Neuronal stem cell (in vitro differentiated cells): ENCODE measurements at regions not wholly inside any gene's neighbourhood (a gene's known extent, or its start where the extent isn't known, plus 50 kb on each side); places are given as distances from the start of the nearest gene placed in this dataset.
A peak's percentile ranks its signal among the peaks of the same experiment; 100 is the strongest.

Experiments
- DNase-seq: peaks from one replicate; pipeline ENCODE4 v3.0.0-alpha.2; 2013; ENCODE audit warnings: low spot score
- H2AFZ ChIP-seq: one replicate; pipeline ENCODE4 v1.6.1; 2013; ENCODE audit warnings: mild to moderate bottlenecking, low read length, inconsistent platforms
- H2AK5ac ChIP-seq: 2 replicates; pipeline ENCODE4 v1.6.1; 2013; ENCODE audit warnings: low read depth, mild to moderate bottlenecking, inconsistent platforms, low read length, moderate library complexity, mixed read lengths
- H2BK120ac ChIP-seq: 2 replicates; pipeline ENCODE4 v1.6.1; 2013; ENCODE audit warnings: low read depth, mild to moderate bottlenecking, inconsistent platforms, low read length, moderate library complexity, mixed read lengths
- H2BK12ac ChIP-seq: one replicate; pipeline ENCODE4 v1.6.1; 2013; ENCODE audit warnings: low read length, inconsistent platforms
- H2BK15ac ChIP-seq: 2 replicates; pipeline ENCODE4 v1.6.1; 2013; ENCODE audit warnings: mild to moderate bottlenecking, low read length, inconsistent platforms, mixed read lengths
- H2BK5ac ChIP-seq: one replicate; pipeline ENCODE4 v1.6.1; 2013; ENCODE audit warnings: inconsistent platforms, mild to moderate bottlenecking, low read length, moderate library complexity
- H3K14ac ChIP-seq: one replicate; pipeline ENCODE4 v1.6.1; 2013; ENCODE audit warnings: low read length, inconsistent platforms
- H3K18ac ChIP-seq: 2 replicates; pipeline ENCODE4 v1.6.1; 2013; ENCODE audit warnings: low read length, inconsistent platforms
- H3K23ac ChIP-seq: 2 replicates; pipeline ENCODE4 v1.6.1; 2013; ENCODE audit warnings: low read depth, mild to moderate bottlenecking, mixed read lengths, low read length, inconsistent platforms; ENCODE audit not compliant: poor library complexity
- H3K27ac ChIP-seq: replicated peaks from 3 replicates; pipeline ENCODE4 v1.5.1; 2013; ENCODE audit warnings: low read length, inconsistent platforms
- H3K27me3 ChIP-seq, 3 experiments: 2 replicates each; pipeline ENCODE4 v1.6.1; 2013; ENCODE audit warnings: low read length in 3 of 3, mild to moderate bottlenecking in 2 of 3, inconsistent platforms in 1 of 3, low read depth in 1 of 3, mixed read lengths in 1 of 3, moderate library complexity in 1 of 3; ENCODE audit not compliant: control insufficient read depth in 3 of 3, insufficient read depth in 3 of 3
- H3K36me3 ChIP-seq, 2 donors: replicated peaks in 1 of 2; 2 replicates each; pipeline ENCODE4 v1.6.1; 2013; ENCODE audit warnings: low read length in 2 of 2; ENCODE audit not compliant: control insufficient read depth in 2 of 2, insufficient read depth in 2 of 2
- H3K4ac ChIP-seq: 2 replicates; pipeline ENCODE4 v1.6.1; 2013; ENCODE audit warnings: inconsistent platforms, mild to moderate bottlenecking, low read length, moderate library complexity
- H3K4me1 ChIP-seq, 2 donors: 1 replicate in 1 of 2; 2 replicates in 1 of 2; pipeline ENCODE4 v1.6.1; 2013; ENCODE audit warnings: low read length in 2 of 2, low read depth in 1 of 2; ENCODE audit not compliant: control insufficient read depth in 2 of 2, insufficient read depth in 1 of 2
- H3K4me2 ChIP-seq: one replicate; pipeline ENCODE4 v1.6.1; 2013; ENCODE audit warnings: mild to moderate bottlenecking, low read length, inconsistent platforms; ENCODE audit not compliant: insufficient read depth, poor library complexity, severe bottlenecking
- H3K4me3 ChIP-seq, 2 donors: 2 replicates each; pipeline ENCODE4 v1.5.1; 2013; ENCODE audit warnings: low read length in 2 of 2, mild to moderate bottlenecking in 2 of 2, inconsistent platforms in 1 of 2, moderate library complexity in 1 of 2
- H3K79me1 ChIP-seq: one replicate; pipeline ENCODE4 v1.6.1; 2013; ENCODE audit warnings: low read depth, mild to moderate bottlenecking, inconsistent platforms, low read length, moderate library complexity
- H3K9ac ChIP-seq: one replicate; pipeline ENCODE4 v1.6.1; 2013; ENCODE audit warnings: mild to moderate bottlenecking, low read depth, low read length, inconsistent platforms; ENCODE audit not compliant: poor library complexity
- H3K9me3 ChIP-seq, 2 donors: replicated peaks in 1 of 2; 2 replicates each; pipeline versions ENCODE3 to v1.6.1; 2013; ENCODE audit warnings: low read length in 2 of 2, mild to moderate bottlenecking in 2 of 2, inconsistent platforms in 1 of 2, low read depth in 1 of 2, mixed read lengths in 1 of 2, moderate library complexity in 1 of 2; ENCODE audit not compliant: control insufficient read depth in 2 of 2, insufficient read depth in 1 of 2
- H4K8ac ChIP-seq: one replicate; pipeline ENCODE4 v1.6.1; 2013; ENCODE audit warnings: low read depth, mild to moderate bottlenecking, inconsistent platforms, low read length, moderate library complexity
- H4K91ac ChIP-seq: one replicate; pipeline ENCODE4 v1.6.1; 2013; ENCODE audit warnings: low read length, low read depth, mild to moderate bottlenecking, inconsistent platforms; ENCODE audit not compliant: poor library complexity
- WGBS, 2 donors: extraction: QIAGEN DNeasy Blood & Tissue Kit; methylation state at CpG; one replicate each; pipeline ENCODE4 v1.1.7; 2013; ENCODE audit warnings: missing lambda C conversion rate in 2 of 2, mixed read lengths in 1 of 2; ENCODE audit not compliant: insufficient read length in 2 of 2, insufficient replicate concordance in 1 of 2; ENCODE audit errors: extremely low coverage in 2 of 2; 5-methylcytosine and 5-hydroxymethylcytosine counted together

DNA sequence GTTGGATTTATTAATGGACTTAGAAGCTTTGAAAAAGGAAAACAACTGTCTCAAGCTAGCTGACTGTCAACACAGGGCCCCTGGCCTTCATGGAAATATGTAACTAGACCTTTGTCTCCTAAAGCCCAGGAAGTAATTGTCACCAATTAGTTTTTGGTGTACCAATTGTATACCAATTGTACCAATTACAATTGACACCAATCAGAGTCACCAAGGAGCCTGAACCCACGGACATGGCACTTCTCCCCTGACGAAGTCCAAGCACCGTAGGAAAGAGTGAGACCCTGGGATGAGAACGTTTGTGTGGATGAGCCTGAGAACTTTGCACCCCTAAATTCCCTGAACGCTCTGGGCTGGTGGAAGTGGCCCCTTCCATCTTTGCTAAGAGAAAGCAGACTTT, 129.0 kb downstream of the ENGASE start:
- Histone ChIP-seq H2BK15ac (no peak overlapping the region), H3K4ac (no peak overlapping the region), H2AK5ac (no peak overlapping the region)

DNA sequence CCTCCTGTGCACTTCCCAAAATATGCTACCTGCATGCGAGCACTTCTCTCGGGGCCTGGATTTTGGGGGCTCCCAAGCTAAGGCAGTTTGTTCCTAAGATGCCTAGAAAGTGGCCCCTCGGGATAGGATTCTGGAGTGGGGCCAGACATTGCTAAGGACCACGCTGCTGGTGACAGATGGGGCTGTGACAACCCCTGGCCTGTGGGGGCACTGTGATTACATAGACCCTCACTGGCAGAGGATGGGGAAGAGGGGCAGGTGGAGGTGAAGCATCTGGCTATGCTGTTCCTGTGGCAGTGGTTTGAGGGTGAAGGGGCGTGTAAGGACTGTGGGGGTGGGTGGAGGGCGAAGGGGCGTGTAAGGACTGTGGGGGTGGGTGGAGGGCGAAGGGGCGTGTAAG, 128.4 kb downstream of the ENGASE start:
- H2BK12ac ChIP-seq, result no peak overlapping the region
- no peak overlapping the region for H2AFZ ChIP-seq
- H3K23ac ChIP-seq, result no peak overlapping the region
- H2BK120ac ChIP-seq, result no peak overlapping the region
- no peaks in the 10 kb centered on the region for H3K36me3 ChIP-seq
- no peak overlapping the region for H3K14ac ChIP-seq
- H3K9ac ChIP-seq, result no peak overlapping the region
- no peak overlapping the region for H3K4me2 ChIP-seq
- H4K8ac ChIP-seq, result no peak overlapping the region
- peaks cover 0 to 67% (median 0%) of the 10 kb centered on the region in 3 experiments for H3K27me3 ChIP-seq
- H3K4me1 ChIP-seq, result peaks cover 0 to 11% of the 10 kb centered on the region in 2 donors
- whole genome bisulfite sequencing, 2 donors, result no CpG with 5 or more reads among the region's 9 CpGs
- no peak overlapping the region for H3K27ac ChIP-seq
- H3K9me3 ChIP-seq, result peaks cover 0 to 1% of the 10 kb centered on the region in 2 donors
- no peak overlapping the region for H3K4me3 ChIP-seq
- H3K4ac ChIP-seq, result no peak overlapping the region
- no peak overlapping the region for H2BK15ac ChIP-seq
- no peak overlapping the region for H3K18ac ChIP-seq
- DNase-seq, result no peak
- H2BK5ac ChIP-seq, result no peak overlapping the region
- H4K91ac ChIP-seq, result no peak overlapping the region
- H3K79me1 ChIP-seq, result peaks cover 2% of the 10 kb centered on the region
- no peak overlapping the region for H2AK5ac ChIP-seq

More for the DNA sequence above, 129.0 kb downstream of the ENGASE start:
- H4K8ac ChIP-seq, result no peak overlapping the region
- H3K4me2 ChIP-seq, result no peak overlapping the region
- H3K4me3 ChIP-seq, result no peak overlapping the region
- peaks cover 0 to 1% of the 10 kb centered on the region in 2 donors for H3K9me3 ChIP-seq
- H3K79me1 ChIP-seq, result peaks cover 2% of the 10 kb centered on the region
- H3K4me1 ChIP-seq, result peaks cover 0 to 11% of the 10 kb centered on the region in 2 donors
- H3K14ac ChIP-seq, result no peak overlapping the region
- no peak overlapping the region for H3K9ac ChIP-seq
- H3K27ac ChIP-seq, result no peak overlapping the region
- H2BK120ac ChIP-seq, result no peak overlapping the region
- H3K27me3 ChIP-seq, result peaks cover 0 to 70% (median 0%) of the 10 kb centered on the region in 3 experiments
- no CpG with 5 or more reads among the region's 5 CpGs for WGBS, 2 donors
- no peak for DNase-seq
- H3K23ac ChIP-seq, result no peak overlapping the region
- H2AFZ ChIP-seq, result no peak overlapping the region
- no peaks in the 10 kb centered on the region for H3K36me3 ChIP-seq
- H2BK5ac ChIP-seq, result no peak overlapping the region
- no peak overlapping the region for H3K18ac ChIP-seq
- no peak overlapping the region for H4K91ac ChIP-seq
- H2BK12ac ChIP-seq, result no peak overlapping the region

DNA sequence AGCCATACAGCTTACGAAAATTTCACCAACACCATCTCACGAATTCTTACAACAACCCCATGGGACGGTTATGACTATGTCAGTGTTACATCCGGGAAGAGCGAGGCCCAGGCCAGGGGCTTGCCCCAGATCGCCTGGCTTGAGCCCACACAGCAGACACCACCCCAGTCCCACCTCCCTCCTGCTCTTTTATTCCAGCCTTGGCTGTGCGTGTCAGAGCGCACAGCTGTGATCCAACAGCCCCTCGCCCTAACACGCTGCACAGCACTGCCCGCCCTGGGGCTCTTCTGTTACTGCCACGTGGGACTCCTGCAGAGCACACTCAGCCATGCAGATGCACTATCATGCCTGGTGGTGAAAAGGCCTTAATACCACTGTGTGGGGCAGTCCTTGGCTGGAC, 127.9 kb downstream of the ENGASE start:
- no peak overlapping the region for H4K91ac ChIP-seq
- H3K79me1 ChIP-seq, result peaks cover 2% of the 10 kb centered on the region
- H2BK5ac ChIP-seq, result no peak overlapping the region
- peaks cover 0 to 68% (median 0%) of the 10 kb centered on the region in 3 experiments for H3K27me3 ChIP-seq
- peak overlapping the region; percentile 75 for H3K18ac ChIP-seq
- H3K36me3 ChIP-seq, result no peaks in the 10 kb centered on the region
- peak overlapping the region; percentile 17 for H3K14ac ChIP-seq
- no peak overlapping the region for H2BK120ac ChIP-seq
- H3K23ac ChIP-seq, result no peak overlapping the region
- H3K27ac ChIP-seq, result no peak overlapping the region
- H3K4me3 ChIP-seq, result no peak overlapping the region
- H3K9me3 ChIP-seq, result peaks cover 0 to 1% of the 10 kb centered on the region in 2 donors
- H2BK15ac ChIP-seq, result no peak overlapping the region
- H3K4ac ChIP-seq, result no peak overlapping the region
- peak overlapping the region; percentile 24 for H3K9ac ChIP-seq
- H3K4me1 ChIP-seq, result peaks cover 0 to 10% of the 10 kb centered on the region in 2 donors
- H4K8ac ChIP-seq, result no peak overlapping the region
- H3K4me2 ChIP-seq, result no peak overlapping the region
- DNase-seq, result no peak
- peak overlapping the region; percentile 4 for H2BK12ac ChIP-seq
- H2AK5ac ChIP-seq, result no peak overlapping the region
- no peak overlapping the region for H2AFZ ChIP-seq
- WGBS, 2 donors, result no CpG with 5 or more reads among the region's 12 CpGs

DNA sequence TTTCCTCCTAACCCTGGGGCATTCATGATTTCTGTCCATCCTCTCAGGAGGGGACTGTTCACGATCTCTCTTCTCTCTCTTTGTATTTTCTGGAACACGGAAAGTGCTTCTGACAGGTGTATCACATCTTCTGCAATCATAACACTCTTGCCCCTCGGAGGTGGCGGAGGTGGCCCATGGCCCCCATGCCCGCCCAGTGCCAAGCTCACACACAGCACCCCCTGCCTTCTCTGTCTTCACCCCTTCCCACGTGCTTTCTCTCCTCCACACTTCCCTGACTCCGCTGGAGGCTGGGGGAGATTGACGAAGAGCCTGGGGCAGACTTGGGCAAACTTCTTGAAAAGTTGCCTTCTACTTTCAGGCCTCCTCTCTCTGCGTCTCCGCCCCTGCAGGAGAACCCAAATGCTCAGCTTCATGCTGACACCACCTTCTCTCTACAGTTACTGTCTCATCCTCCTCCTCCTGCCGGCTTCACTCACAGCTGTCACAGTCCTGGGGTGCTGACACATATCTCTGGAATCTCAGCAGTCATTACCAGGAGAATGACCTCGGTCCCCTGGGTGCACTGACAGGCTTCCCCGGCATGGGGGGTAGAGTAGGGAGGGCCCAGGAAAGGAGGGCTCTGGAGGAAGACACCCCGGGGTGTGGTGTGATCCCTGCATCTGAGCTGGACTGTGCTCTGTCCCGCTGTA, 127.1 kb downstream of the ENGASE start:
- Histone ChIP-seq H3K4me3 (no peak overlapping the region), H2BK5ac (no peak overlapping the region), H2BK12ac (no peak overlapping the region), H3K23ac (no peak overlapping the region), H2AK5ac (no peak overlapping the region), H3K18ac (peak overlapping the region; percentile 11), H3K4ac (no peak overlapping the region), H3K36me3 (no peaks in the 10 kb centered on the region), H3K27ac (no peak overlapping the region), H3K4me1 (peaks cover 0 to 10% of the 10 kb centered on the region in 2 donors), H4K8ac (no peak overlapping the region), H4K91ac (no peak overlapping the region), H2BK120ac (no peak overlapping the region), H3K9ac (no peak overlapping the region), H2BK15ac (peak overlapping the region; percentile 35), H3K14ac (no peak overlapping the region), H2AFZ (no peak overlapping the region), H3K9me3 (peaks cover 0 to 1% of the 10 kb centered on the region in 2 donors), H3K4me2 (no peak overlapping the region), H3K27me3 (peaks cover 0 to 61% (median 0%) of the 10 kb centered on the region in 3 experiments), H3K79me1 (peaks cover 4% of the 10 kb centered on the region)
- no peak for DNase-seq
- no CpG with 5 or more reads among the region's 15 CpGs for WGBS, 2 donors
